Left lung (tissue), 4 donors: ENCODE measurements at regions not wholly inside any gene's neighbourhood (a gene's known extent, or its start where the extent isn't known, plus 50 kb on each side); places are given as distances from the start of the nearest gene placed in this dataset.
"Not testable (repeated sequence)": the region's sequence is repeated elsewhere in the genome, so short reads cannot be mapped to it uniquely, and the experiment has no call there.

Source experiments
- ATAC-seq: fragments of 200-7000 bp; cut with Tn5 transposase; one replicate; pipeline ENCODE4 v1.9.1; 2020; ENCODE audit warnings: moderate library complexity
- DNase-seq, 4 donors: peaks; one replicate each; pipeline ENCODE4 v3.0.0-alpha.2; 2013 to 2020
- H3K27ac ChIP-seq, 2 donors: fragments of 200-600 bp; sonication (generic) in 1 of 2; one replicate each; pipeline versions ENCODE4 v1.5.0 to v1.8.0; 2020 to 2021
- H3K27me3 ChIP-seq, 2 donors: fragments of 200-600 bp; sonication (generic) in 1 of 2; one replicate each; pipeline versions ENCODE4 v1.5.0 to v1.8.0; 2020 to 2021
- H3K36me3 ChIP-seq, 2 donors: fragments of 200-600 bp; sonication (generic) in 1 of 2; one replicate each; pipeline versions ENCODE4 v1.5.0 to v1.8.0; 2020 to 2021
- H3K4me1 ChIP-seq, 2 donors: fragments of 200-600 bp; one replicate each; pipeline ENCODE4 v1.8.0; 2021
- H3K4me3 ChIP-seq, 2 donors: fragments of 200-600 bp; sonication (generic) in 1 of 2; one replicate each; pipeline versions ENCODE4 v1.5.0 to v1.8.0; 2020 to 2021; ENCODE audit warnings: mild to moderate bottlenecking in 1 of 2
- H3K9me3 ChIP-seq, 2 donors: fragments of 200-600 bp; sonication (generic) in 1 of 2; one replicate each; pipeline versions ENCODE4 v1.5.0 to v1.8.0; 2020 to 2021
- CTCF ChIP-seq, 2 donors: fragments of 200-600 bp; sonication (generic) in 1 of 2; IDR thresholded peaks; one replicate each; pipeline versions ENCODE4 v1.5.0 to v1.8.0; 2021; ENCODE audit warnings: antibody characterized with exemption in 2 of 2
- intact Hi-C, 2 donors: fragments of 100-400 bp; cut with DNase I; formaldehyde crosslinking; loops; one replicate each; pipeline versions ENCODE4 v1.11.2 to v1.14.2; 2022
- donor health status: DM: no; HTN: yes; CAD: no.
- donor health status: DM: no; HTN: no; CAD: no.

GRCh38 chrX:17968367-17968766, 107.3 kb upstream of the RAI2 start:
- intact Hi-C loops = no loop called here
- no peaks in the 10 kb centered on the region for H3K27me3 ChIP-seq
- no peak for TF ChIP-seq CTCF (IDR thresholded peaks at IDR 0.05)
- H3K9me3 ChIP-seq = no peaks in the 10 kb centered on the region
- H3K4me1 ChIP-seq = no peaks in the 10 kb centered on the region
- ATAC-seq (no peak), DNase-seq (no peak)
- H3K4me3 ChIP-seq = no peak overlapping the region
- H3K27ac ChIP-seq = no peak overlapping the region
- no peaks in the 10 kb centered on the region for H3K36me3 ChIP-seq

GRCh38 chrX:17967888-17968287, 106.8 kb upstream of the RAI2 start:
- Histone ChIP-seq H3K27ac (no peak overlapping the region), H3K9me3 (no peaks in the 10 kb centered on the region), H3K4me1 (no peaks in the 10 kb centered on the region), H3K27me3 (no peaks in the 10 kb centered on the region), H3K36me3 (no peaks in the 10 kb centered on the region), H3K4me3 (no peak overlapping the region)
- no peak for ATAC-seq
- no peak for TF ChIP-seq CTCF (IDR thresholded peaks at IDR 0.05)
- DNase-seq = peak in 1 of 4 donors; percentile 7
- intact Hi-C loops = no loop called here

- ATAC-seq (no peak), DNase-seq (peak in 1 of 4 donors; percentile 3)
- H3K27me3 ChIP-seq = no peaks in the 10 kb centered on the region
- no peaks in the 10 kb centered on the region for H3K9me3 ChIP-seq
- no peaks in the 10 kb centered on the region for H3K36me3 ChIP-seq
- intact Hi-C loops = no loop called here
- TF ChIP-seq CTCF (IDR thresholded peaks at IDR 0.05) = no peak
- no peaks in the 10 kb centered on the region for H3K4me1 ChIP-seq
- H3K27ac ChIP-seq = no peak overlapping the region
- H3K4me3 ChIP-seq = no peak overlapping the region
Observed at GRCh38 chrX:17964871-17965270, 103.8 kb upstream of the RAI2 start.

- H3K36me3 ChIP-seq = no peaks in the 10 kb centered on the region
- intact Hi-C loops = no loop called here
- no peak for TF ChIP-seq CTCF (IDR thresholded peaks at IDR 0.05)
- ATAC-seq (no peak), DNase-seq (no peak)
- H3K27ac ChIP-seq = no peak overlapping the region
- H3K4me1 ChIP-seq = no peaks in the 10 kb centered on the region
- H3K4me3 ChIP-seq = no peak overlapping the region
- no peaks in the 10 kb centered on the region for H3K27me3 ChIP-seq
- H3K9me3 ChIP-seq = no peaks in the 10 kb centered on the region
Observed at GRCh38 chrX:17960891-17961290, 99.8 kb upstream of the RAI2 start.

- DNase-seq (no peak), ATAC-seq (peak; percentile 46)
- Histone ChIP-seq H3K9me3 (no peaks in the 10 kb centered on the region), H3K4me1 (no peaks in the 10 kb centered on the region), H3K27ac (no peak overlapping the region), H3K36me3 (no peaks in the 10 kb centered on the region), H3K4me3 (no peak overlapping the region), H3K27me3 (no peaks in the 10 kb centered on the region)
- TF ChIP-seq CTCF (IDR thresholded peaks at IDR 0.05) = peak in 1 of 2 donors; percentile 26
- intact Hi-C loops = no loop called here
Observed at GRCh38 chrX:17944833-17945497, 83.9 kb upstream of the RAI2 start.

GRCh38 chrX:17941171-17941570, 80.1 kb upstream of the RAI2 start:
- H3K9me3 ChIP-seq, ATAC-seq, H3K4me1 ChIP-seq, DNase-seq, H3K27ac ChIP-seq, H3K4me3 ChIP-seq, intact Hi-C loops, H3K36me3 ChIP-seq, H3K27me3 ChIP-seq: not testable (repeated sequence)
